Naive thymus-derived CD8-positive, alpha-beta T cell (primary cell): ENCODE measurements at regions not wholly inside any gene's neighbourhood (a gene's known extent, or its start where the extent isn't known, plus 50 kb on each side); places are given as distances from the start of the nearest gene placed in this dataset.
"Not testable (repeated sequence)": the region's sequence is repeated elsewhere in the genome, so short reads cannot be mapped to it uniquely, and the experiment has no call there.

Source experiments
- ATAC-seq, 2 donors: fragments of 150-1000 bp; cut with Tn5 transposase in 1 of 2; sonication (Bioruptor Pico), chemical (Tn5 transposase) in 1 of 2; 1 replicate in 1 of 2; 2 replicates in 1 of 2; pipeline ENCODE4 v1.10.0; 2021; ENCODE audit warnings: mild to moderate bottlenecking in 2 of 2, moderate library complexity in 2 of 2
- POLR2A ChIA-PET: fragments of 350-600 bp; sonication (Branson Sonifier 250); formaldehyde crosslinking; loops from one replicate; lab custom pipeline; 2021; ENCODE audit warnings: antibody characterized with exemption; lab: Charles Lee
- DNase-seq, 10 donors: peaks; one replicate each; pipeline versions ENCODE4 v3.0.0 to v3.0.0-alpha.2; 2020 to 2022
- H3K27ac Mint-ChIP-seq, 10 donors: one replicate each; pipeline ENCODE4 v1.8.0; 2020 to 2022; ENCODE audit warnings: mild to moderate bottlenecking in 10 of 10, mixed read lengths in 10 of 10, moderate library complexity in 4 of 10, inconsistent platforms in 1 of 10
- H3K27me3 Mint-ChIP-seq, 5 donors: one replicate each; pipeline ENCODE4 v1.8.0; 2021 to 2022; ENCODE audit warnings: mixed read lengths in 5 of 5
- H3K36me3 Mint-ChIP-seq, 3 donors: one replicate each; pipeline ENCODE4 v1.8.0; 2020 to 2022; ENCODE audit warnings: mixed read lengths in 3 of 3, mild to moderate bottlenecking in 2 of 3, inconsistent platforms in 1 of 3
- H3K4me1 Mint-ChIP-seq, 4 donors: one replicate each; pipeline ENCODE4 v1.8.0; 2021 to 2022; ENCODE audit warnings: mixed read lengths in 4 of 4
- H3K4me3 Mint-ChIP-seq, 10 donors: one replicate each; pipeline ENCODE4 v1.8.0; 2020 to 2022; ENCODE audit warnings: mild to moderate bottlenecking in 10 of 10, mixed read lengths in 10 of 10, moderate library complexity in 6 of 10, inconsistent platforms in 1 of 10
- H3K9me3 Mint-ChIP-seq, 9 donors: one replicate each; pipeline ENCODE4 v1.8.0; 2020 to 2022; ENCODE audit warnings: mixed read lengths in 9 of 9, mild to moderate bottlenecking in 3 of 9, inconsistent platforms in 1 of 9, moderate library complexity in 1 of 9

- ATAC-seq (no peak), DNase-seq (no peak)
- H3K27ac Mint-ChIP-seq: no peak overlapping the region
- no peaks in the 10 kb centered on the region for H3K27me3 Mint-ChIP-seq
- H3K4me3 Mint-ChIP-seq: no peak overlapping the region
- H3K9me3 Mint-ChIP-seq: peaks cover 0 to 18% (median 9%) of the 10 kb centered on the region in 9 donors
- H3K36me3 Mint-ChIP-seq: no peaks in the 10 kb centered on the region
- POLR2A ChIA-PET: no interaction called here
- H3K4me1 Mint-ChIP-seq: no peaks in the 10 kb centered on the region
These were observed 570.9 kb upstream of the RAB6C start for GRCh38 chr2:129408570-129408969.

GRCh38 chr2:129417041-129417440 lies 562.4 kb upstream of the RAB6C start:
- H3K9me3 Mint-ChIP-seq, ATAC-seq, H3K27ac Mint-ChIP-seq, DNase-seq, H3K36me3 Mint-ChIP-seq, H3K27me3 Mint-ChIP-seq, H3K4me3 Mint-ChIP-seq, POLR2A ChIA-PET, H3K4me1 Mint-ChIP-seq: not testable (repeated sequence)

- no peaks in the 10 kb centered on the region for H3K4me1 Mint-ChIP-seq
- no peak overlapping the region for H3K27ac Mint-ChIP-seq
- peaks cover 0 to 1% (median 0%) of the 10 kb centered on the region in 5 donors for H3K27me3 Mint-ChIP-seq
- DNase-seq (no peak), ATAC-seq (no peak)
- H3K4me3 Mint-ChIP-seq: no peak overlapping the region
- POLR2A ChIA-PET: no interaction called here
- peaks cover 0 to 9% (median 0%) of the 10 kb centered on the region in 3 donors for H3K36me3 Mint-ChIP-seq
- H3K9me3 Mint-ChIP-seq: peaks cover 0 to 15% (median 4%) of the 10 kb centered on the region in 9 donors
These were observed 557.4 kb upstream of the RAB6C start for GRCh38 chr2:129422028-129422427.

GRCh38 chr2:129428086-129428660 lies 551.3 kb upstream of the RAB6C start:
- H3K9me3 Mint-ChIP-seq: peaks cover 0 to 6% (median 2%) of the 10 kb centered on the region in 9 donors
- no peak for ATAC-seq
- H3K27me3 Mint-ChIP-seq: peaks cover 1 to 38% (median 11%) of the 10 kb centered on the region in 5 donors
- H3K4me3 Mint-ChIP-seq: no peak overlapping the region
- no peak overlapping the region for H3K27ac Mint-ChIP-seq
- H3K36me3 Mint-ChIP-seq: no peaks in the 10 kb centered on the region
- POLR2A ChIA-PET: no interaction called here
- no peak for DNase-seq
- no peaks in the 10 kb centered on the region for H3K4me1 Mint-ChIP-seq

- ATAC-seq (no peak), DNase-seq (no peak)
- H3K36me3 Mint-ChIP-seq: no peaks in the 10 kb centered on the region
- H3K4me1 Mint-ChIP-seq: no peaks in the 10 kb centered on the region
- peaks cover 1 to 38% (median 11%) of the 10 kb centered on the region in 5 donors for H3K27me3 Mint-ChIP-seq
- H3K9me3 Mint-ChIP-seq: peaks cover 0 to 4% (median 0%) of the 10 kb centered on the region in 9 donors
- POLR2A ChIA-PET: no interaction called here
- H3K27ac Mint-ChIP-seq: no peak overlapping the region
- no peak overlapping the region for H3K4me3 Mint-ChIP-seq
These were observed 548.6 kb upstream of the RAB6C start for GRCh38 chr2:129430911-129431310.

GRCh38 chr2:129431881-129432280 lies 547.6 kb upstream of the RAB6C start:
- Mint-ChIP-seq H3K4me1 (no peaks in the 10 kb centered on the region), H3K27ac (no peak overlapping the region), H3K27me3 (peaks cover 0 to 38% (median 11%) of the 10 kb centered on the region in 5 donors), H3K9me3 (peaks cover 0 to 1% (median 0%) of the 10 kb centered on the region in 9 donors), H3K4me3 (no peak overlapping the region), H3K36me3 (no peaks in the 10 kb centered on the region)
- no peak for DNase-seq
- ATAC-seq: peak in 1 of 2 donors; percentile 16
- POLR2A ChIA-PET: no interaction called here

GRCh38 chr2:129436809-129437208 lies 542.7 kb upstream of the RAB6C start:
- no peak overlapping the region for H3K27ac Mint-ChIP-seq
- no peaks in the 10 kb centered on the region for H3K36me3 Mint-ChIP-seq
- H3K9me3 Mint-ChIP-seq: no peaks in the 10 kb centered on the region
- no peak overlapping the region for H3K4me3 Mint-ChIP-seq
- H3K27me3 Mint-ChIP-seq: peaks cover 0 to 17% (median 0%) of the 10 kb centered on the region in 5 donors
- no peak for DNase-seq
- no peak for ATAC-seq
- POLR2A ChIA-PET: no interaction called here
- no peaks in the 10 kb centered on the region for H3K4me1 Mint-ChIP-seq

GRCh38 chr2:129437725-129438124 lies 541.7 kb upstream of the RAB6C start:
- Mint-ChIP-seq H3K27me3 (peaks cover 0 to 14% (median 1%) of the 10 kb centered on the region in 5 donors), H3K4me3 (no peak overlapping the region), H3K4me1 (no peaks in the 10 kb centered on the region), H3K27ac (no peak overlapping the region), H3K36me3 (no peaks in the 10 kb centered on the region), H3K9me3 (no peaks in the 10 kb centered on the region)
- ATAC-seq (no peak), DNase-seq (no peak)
- POLR2A ChIA-PET: no interaction called here

- peaks cover 0 to 21% (median 2%) of the 10 kb centered on the region in 5 donors for H3K27me3 Mint-ChIP-seq
- POLR2A ChIA-PET: no interaction called here
These were observed 540.9 kb upstream of the RAB6C start for GRCh38 chr2:129438501-129439057.

GRCh38 chr2:129439406-129440302 lies 539.8 kb upstream of the RAB6C start:
- no peak for ATAC-seq
- POLR2A ChIA-PET: no interaction called here
- Mint-ChIP-seq H3K9me3 (peaks cover 0 to 11% (median 0%) of the 10 kb centered on the region in 9 donors), H3K36me3 (peaks cover 0 to 2% (median 0%) of the 10 kb centered on the region in 3 donors), H3K4me3 (no peak overlapping the region), H3K27ac (no peak overlapping the region), H3K4me1 (peaks cover 0 to 2% (median 0%) of the 10 kb centered on the region in 4 donors), H3K27me3 (peaks cover 2 to 31% (median 3%) of the 10 kb centered on the region in 5 donors)
- DNase-seq: no peak

More at GRCh38 chr2:129438501-129439057, 540.9 kb upstream of the RAB6C start:
- Mint-ChIP-seq H3K27ac (no peak overlapping the region), H3K4me3 (no peak overlapping the region), H3K36me3 (no peaks in the 10 kb centered on the region), H3K9me3 (peaks cover 0 to 4% (median 0%) of the 10 kb centered on the region in 9 donors), H3K4me1 (no peaks in the 10 kb centered on the region)
- ATAC-seq (no peak), DNase-seq (no peak)

- POLR2A ChIA-PET: no interaction called here
- Mint-ChIP-seq H3K36me3 (peaks cover 0 to 5% (median 0%) of the 10 kb centered on the region in 3 donors), H3K27me3 (peaks cover 2 to 37% (median 8%) of the 10 kb centered on the region in 5 donors), H3K9me3 (peaks cover 0 to 11% (median 0%) of the 10 kb centered on the region in 9 donors), H3K27ac (no peak overlapping the region), H3K4me1 (peaks cover 0 to 2% (median 0%) of the 10 kb centered on the region in 4 donors), H3K4me3 (no peak overlapping the region)
- no peak for DNase-seq
- ATAC-seq: no peak
These were observed 537.9 kb upstream of the RAB6C start for GRCh38 chr2:129441610-129442009.

- Mint-ChIP-seq H3K27ac (peak overlapping the region in 1 of 10 donors; percentile 64), H3K36me3 (peaks cover 0 to 5% (median 0%) of the 10 kb centered on the region in 3 donors), H3K4me1 (peaks cover 0 to 2% (median 0%) of the 10 kb centered on the region in 4 donors), H3K4me3 (no peak overlapping the region), H3K27me3 (peaks cover 2 to 37% (median 11%) of the 10 kb centered on the region in 5 donors), H3K9me3 (peaks cover 0 to 11% (median 0%) of the 10 kb centered on the region in 9 donors)
- POLR2A ChIA-PET: no interaction called here
- no peak for ATAC-seq
- no peak for DNase-seq
These were observed 536.1 kb upstream of the RAB6C start for GRCh38 chr2:129443235-129443864.
